ENCODE measurements at regions not wholly inside any gene's neighbourhood (a gene's known extent, or its start where the extent isn't known, plus 50 kb on each side); places are given as distances from the start of the nearest gene placed in this dataset.
"Not testable (repeated sequence)": the region's sequence is repeated elsewhere in the genome, so short reads cannot be mapped to it uniquely, and the experiment has no call there.

DNA sequence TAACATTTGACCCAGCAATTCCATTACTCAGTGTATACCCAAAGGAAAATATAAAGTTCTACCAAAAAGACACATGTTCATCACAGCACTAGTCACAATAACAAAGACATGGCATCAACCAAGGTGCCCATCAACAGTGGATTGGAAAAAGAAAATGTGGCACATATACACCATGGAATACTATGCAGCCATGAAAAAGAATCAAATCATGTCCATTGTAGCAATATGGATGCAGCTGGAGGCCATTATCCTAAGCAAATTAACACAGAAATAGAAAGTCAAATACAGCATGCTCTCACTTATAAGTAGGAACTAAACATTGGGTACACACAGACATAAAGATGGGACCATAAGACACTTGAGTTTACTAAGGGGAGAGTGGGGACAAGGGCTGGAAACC, 441.9 kb upstream of the ID4 start:
- Histone ChIP-seq H3K9me3 (ENCODE audit: control insufficient read depth, low read length) (no peaks in the 10 kb centered on the region), H3K27me3 (ENCODE audit: control insufficient read depth, insufficient read depth, low read length, poor library complexity, severe bottlenecking) (no peaks in the 10 kb centered on the region), H3K27ac (ENCODE audit: low read depth, low read length) (no peak overlapping the region), H3K36me3 (ENCODE audit: control insufficient read depth, insufficient read depth, low read length) (no peaks in the 10 kb centered on the region), H3K4me1 (ENCODE audit: control insufficient read depth, insufficient read depth, low read length) (no peaks in the 10 kb centered on the region), H3K4me3 (ENCODE audit: low read length) (no peak overlapping the region), H3K9ac (ENCODE audit: extremely low read depth, low read length, poor library complexity, severe bottlenecking) (no peak overlapping the region)
- DNase-seq = no peak
- TF ChIP-seq, protein P1, sequence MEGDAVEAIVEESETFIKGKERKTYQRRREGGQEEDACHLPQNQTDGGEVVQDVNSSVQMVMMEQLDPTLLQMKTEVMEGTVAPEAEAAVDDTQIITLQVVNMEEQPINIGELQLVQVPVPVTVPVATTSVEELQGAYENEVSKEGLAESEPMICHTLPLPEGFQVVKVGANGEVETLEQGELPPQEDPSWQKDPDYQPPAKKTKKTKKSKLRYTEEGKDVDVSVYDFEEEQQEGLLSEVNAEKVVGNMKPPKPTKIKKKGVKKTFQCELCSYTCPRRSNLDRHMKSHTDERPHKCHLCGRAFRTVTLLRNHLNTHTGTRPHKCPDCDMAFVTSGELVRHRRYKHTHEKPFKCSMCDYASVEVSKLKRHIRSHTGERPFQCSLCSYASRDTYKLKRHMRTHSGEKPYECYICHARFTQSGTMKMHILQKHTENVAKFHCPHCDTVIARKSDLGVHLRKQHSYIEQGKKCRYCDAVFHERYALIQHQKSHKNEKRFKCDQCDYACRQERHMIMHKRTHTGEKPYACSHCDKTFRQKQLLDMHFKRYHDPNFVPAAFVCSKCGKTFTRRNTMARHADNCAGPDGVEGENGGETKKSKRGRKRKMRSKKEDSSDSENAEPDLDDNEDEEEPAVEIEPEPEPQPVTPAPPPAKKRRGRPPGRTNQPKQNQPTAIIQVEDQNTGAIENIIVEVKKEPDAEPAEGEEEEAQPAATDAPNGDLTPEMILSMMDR (conservative IDR thresholded peaks at IDR 0.05) = no peak
- Mint-ChIP-seq H3K27me3 (ENCODE audit: insufficient read depth) (no peaks in the 10 kb centered on the region), H3K4me1 (no peaks in the 10 kb centered on the region), H3K27ac (no peak overlapping the region), H3K4me3 (no peak overlapping the region), H3K36me3 (ENCODE audit: low read depth) (no peaks in the 10 kb centered on the region), H3K9me3 (no peaks in the 10 kb centered on the region)

DNA sequence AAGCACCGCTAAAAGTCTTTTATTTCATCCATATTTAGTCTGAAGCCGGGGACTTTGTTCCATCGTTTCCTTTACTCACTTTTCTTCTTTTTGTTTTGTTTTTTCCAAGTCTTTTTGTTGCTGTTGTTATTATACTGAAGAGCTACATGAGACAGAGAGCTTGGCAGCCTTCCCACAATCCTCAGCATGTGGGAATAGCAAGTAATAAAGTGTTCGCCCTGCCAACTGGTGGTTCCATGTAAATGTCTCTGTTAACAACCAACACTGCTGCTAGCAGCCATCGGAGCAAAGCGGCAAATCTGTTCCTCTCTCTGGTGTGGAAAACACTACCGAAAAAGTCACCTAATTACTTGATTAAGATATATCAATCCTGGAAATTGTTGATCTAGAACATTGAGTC, 437.8 kb upstream of the ID4 start:
- H3K4me3 Mint-ChIP-seq = no peak overlapping the region
- no peaks in the 10 kb centered on the region for H3K4me1 ChIP-seq (ENCODE audit: control insufficient read depth, insufficient read depth, low read length)
- no peaks in the 10 kb centered on the region for H3K36me3 Mint-ChIP-seq (ENCODE audit: low read depth)
- 93 to 96% methylated on average over 4 to 7 of the region's 7 CpGs for WGBS, 2 experiments (ENCODE audit: insufficient coverage in 1 of 2, insufficient read length in 1 of 2)
- no peaks in the 10 kb centered on the region for H3K27me3 Mint-ChIP-seq (ENCODE audit: insufficient read depth)
- no peak overlapping the region for H3K4me3 ChIP-seq (ENCODE audit: low read length)
- peaks cover 5% of the 10 kb centered on the region for H3K9me3 Mint-ChIP-seq
- no peak overlapping the region for H3K27ac ChIP-seq (ENCODE audit: low read depth, low read length)
- no peak overlapping the region for H3K27ac Mint-ChIP-seq
- no peaks in the 10 kb centered on the region for H3K9me3 ChIP-seq (ENCODE audit: control insufficient read depth, low read length)
- H3K27me3 ChIP-seq (ENCODE audit: control insufficient read depth, insufficient read depth, low read length, poor library complexity, severe bottlenecking) = no peaks in the 10 kb centered on the region
- H3K4me1 Mint-ChIP-seq = no peaks in the 10 kb centered on the region
- TF ChIP-seq, protein P1 (conservative IDR thresholded peaks at IDR 0.05) = no peak
- no peak for DNase-seq
- no peaks in the 10 kb centered on the region for H3K36me3 ChIP-seq (ENCODE audit: control insufficient read depth, insufficient read depth, low read length)
- no peak overlapping the region for H3K9ac ChIP-seq (ENCODE audit: extremely low read depth, low read length, poor library complexity, severe bottlenecking)

DNA sequence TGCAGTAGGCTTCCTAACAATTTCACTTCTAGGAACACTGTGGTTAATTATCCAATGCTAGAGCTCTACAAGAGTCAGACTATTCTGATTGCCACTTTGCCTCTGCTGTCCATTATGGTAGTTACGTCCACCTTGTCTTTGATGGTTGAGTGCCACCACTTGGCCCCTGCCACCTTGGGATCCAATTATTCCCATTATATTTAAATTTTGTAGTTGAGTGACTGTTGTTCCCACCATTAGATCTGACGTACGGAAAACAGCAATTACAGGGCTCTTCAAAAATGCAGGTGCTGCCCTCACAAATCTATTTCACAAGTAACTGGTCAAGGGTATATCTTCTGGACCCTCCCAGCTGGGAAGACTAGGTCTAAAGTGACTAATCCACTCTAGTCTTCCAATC, 432.3 kb upstream of the ID4 start:
- H3K27ac ChIP-seq (ENCODE audit: low read depth, low read length); DNase-seq; H3K4me3 ChIP-seq (ENCODE audit: low read length); H3K4me1 ChIP-seq (ENCODE audit: control insufficient read depth, insufficient read depth, low read length); H3K36me3 Mint-ChIP-seq (ENCODE audit: low read depth); H3K36me3 ChIP-seq (ENCODE audit: control insufficient read depth, insufficient read depth, low read length); H3K27ac Mint-ChIP-seq; H3K4me1 Mint-ChIP-seq; H3K27me3 Mint-ChIP-seq (ENCODE audit: insufficient read depth); H3K4me3 Mint-ChIP-seq; H3K27me3 ChIP-seq (ENCODE audit: control insufficient read depth, insufficient read depth, low read length, poor library complexity, severe bottlenecking); H3K9ac ChIP-seq (ENCODE audit: extremely low read depth, low read length, poor library complexity, severe bottlenecking); H3K9me3 ChIP-seq (ENCODE audit: control insufficient read depth, low read length): not testable (repeated sequence)
- WGBS, 2 experiments (ENCODE audit: insufficient coverage in 1 of 2, insufficient read length in 1 of 2) = 92% methylated on average over 3 of the region's 3 CpGs; no CpG with 5 or more reads in 1 of the 2 experiments
- H3K9me3 Mint-ChIP-seq = peaks cover 20% of the 10 kb centered on the region

DNA sequence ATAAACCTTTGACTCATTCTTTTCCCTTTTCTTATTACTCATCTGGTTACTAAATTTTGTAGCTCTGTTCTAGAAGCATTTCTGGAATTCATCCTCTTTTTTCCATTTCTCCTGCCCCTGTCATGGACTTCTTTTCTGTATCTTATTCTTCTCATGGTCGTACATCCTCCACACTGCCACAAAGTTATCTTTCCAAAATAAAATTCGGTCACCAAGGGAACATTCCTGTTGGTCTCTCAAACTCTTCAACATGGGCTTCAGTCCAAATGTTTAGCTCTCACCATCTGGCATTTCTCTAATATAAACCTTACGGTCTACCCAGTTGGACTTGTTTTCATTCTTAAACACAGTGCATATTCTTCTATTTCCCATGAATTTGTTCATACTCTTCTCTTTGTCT, 428.8 kb upstream of the ID4 start:
- no peak for DNase-seq
- H3K9ac ChIP-seq (ENCODE audit: extremely low read depth, low read length, poor library complexity, severe bottlenecking) = no peak overlapping the region
- Mint-ChIP-seq H3K4me3 (no peak overlapping the region), H3K27me3 (ENCODE audit: insufficient read depth) (no peaks in the 10 kb centered on the region), H3K4me1 (no peaks in the 10 kb centered on the region), H3K36me3 (ENCODE audit: low read depth) (no peaks in the 10 kb centered on the region), H3K27ac (no peak overlapping the region), H3K9me3 (peaks cover 20% of the 10 kb centered on the region)
- H3K9me3 ChIP-seq (ENCODE audit: control insufficient read depth, low read length) = no peaks in the 10 kb centered on the region
- TF ChIP-seq, protein P1 (conservative IDR thresholded peaks at IDR 0.05) = no peak
- H3K27ac ChIP-seq (ENCODE audit: low read depth, low read length) = no peak overlapping the region
- H3K36me3 ChIP-seq (ENCODE audit: control insufficient read depth, insufficient read depth, low read length) = no peaks in the 10 kb centered on the region
- no peaks in the 10 kb centered on the region for H3K27me3 ChIP-seq (ENCODE audit: control insufficient read depth, insufficient read depth, low read length, poor library complexity, severe bottlenecking)
- H3K4me1 ChIP-seq (ENCODE audit: control insufficient read depth, insufficient read depth, low read length) = no peaks in the 10 kb centered on the region
- no peak overlapping the region for H3K4me3 ChIP-seq (ENCODE audit: low read length)
- 88 to 94% methylated on average over 3 of the region's 3 CpGs for WGBS, 2 experiments (ENCODE audit: insufficient coverage in 1 of 2, insufficient read length in 1 of 2)

Measured in endodermal cell (in vitro differentiated cells).